ENCODE measurements at regions not wholly inside any gene's neighbourhood (a gene's known extent, or its start where the extent isn't known, plus 50 kb on each side); places are given as distances from the start of the nearest gene placed in this dataset.

GRCh38 chr16:59369523-59369922 lies 635.4 kb upstream of the GOT2 start:
- DNase-seq (ENCODE audit: low read depth) (no peak), FAIRE-seq (no peak)
- Histone ChIP-seq H3K4me3 (ENCODE audit: low read depth, low read length) (no peak overlapping the region), H3K27me3 (ENCODE audit: control insufficient read depth, insufficient read depth, low read length) (no peaks in the 10 kb centered on the region), H3K36me3 (ENCODE audit: control insufficient read depth, insufficient read depth, low read length) (no peaks in the 10 kb centered on the region)
- TF ChIP-seq, protein P1, sequence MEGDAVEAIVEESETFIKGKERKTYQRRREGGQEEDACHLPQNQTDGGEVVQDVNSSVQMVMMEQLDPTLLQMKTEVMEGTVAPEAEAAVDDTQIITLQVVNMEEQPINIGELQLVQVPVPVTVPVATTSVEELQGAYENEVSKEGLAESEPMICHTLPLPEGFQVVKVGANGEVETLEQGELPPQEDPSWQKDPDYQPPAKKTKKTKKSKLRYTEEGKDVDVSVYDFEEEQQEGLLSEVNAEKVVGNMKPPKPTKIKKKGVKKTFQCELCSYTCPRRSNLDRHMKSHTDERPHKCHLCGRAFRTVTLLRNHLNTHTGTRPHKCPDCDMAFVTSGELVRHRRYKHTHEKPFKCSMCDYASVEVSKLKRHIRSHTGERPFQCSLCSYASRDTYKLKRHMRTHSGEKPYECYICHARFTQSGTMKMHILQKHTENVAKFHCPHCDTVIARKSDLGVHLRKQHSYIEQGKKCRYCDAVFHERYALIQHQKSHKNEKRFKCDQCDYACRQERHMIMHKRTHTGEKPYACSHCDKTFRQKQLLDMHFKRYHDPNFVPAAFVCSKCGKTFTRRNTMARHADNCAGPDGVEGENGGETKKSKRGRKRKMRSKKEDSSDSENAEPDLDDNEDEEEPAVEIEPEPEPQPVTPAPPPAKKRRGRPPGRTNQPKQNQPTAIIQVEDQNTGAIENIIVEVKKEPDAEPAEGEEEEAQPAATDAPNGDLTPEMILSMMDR (IDR thresholded peaks at IDR 0.05; ENCODE audit: insufficient read depth, low read length, severe bottlenecking), result no peak

- DNase-seq (ENCODE audit: low read depth) (no peak), FAIRE-seq (no peak)
- no peaks in the 10 kb centered on the region for H3K36me3 ChIP-seq (ENCODE audit: control insufficient read depth, insufficient read depth, low read length)
- H3K27me3 ChIP-seq (ENCODE audit: control insufficient read depth, insufficient read depth, low read length), result no peaks in the 10 kb centered on the region
- TF ChIP-seq, protein P1 (IDR thresholded peaks at IDR 0.05; ENCODE audit: insufficient read depth, low read length, severe bottlenecking), result no peak
- no peak overlapping the region for H3K4me3 ChIP-seq (ENCODE audit: low read depth, low read length)
These were observed 634.5 kb upstream of the GOT2 start for GRCh38 chr16:59368586-59368985.

DNA sequence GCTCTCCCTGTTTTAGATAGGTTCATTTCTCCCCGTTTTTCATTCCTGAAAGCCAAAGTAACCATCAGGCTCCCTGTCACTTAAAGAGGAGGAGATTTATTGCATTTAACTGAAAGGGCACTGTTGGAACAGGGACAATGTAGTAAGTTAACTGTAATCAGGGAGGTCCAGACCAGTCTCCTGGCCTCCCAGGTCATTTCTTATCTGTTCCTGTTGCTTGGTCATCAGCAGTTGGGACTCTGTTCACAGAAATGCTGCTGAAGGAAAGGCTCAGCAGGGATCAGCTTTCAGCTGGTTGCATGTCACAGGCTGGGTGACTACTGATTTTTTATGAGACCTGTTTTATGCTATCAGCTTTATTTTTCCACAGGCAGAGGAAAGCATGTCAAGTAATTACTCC lies 622.6 kb upstream of the GOT2 start:
- FAIRE-seq (no peak), DNase-seq (ENCODE audit: low read depth) (no peak)
- no peak overlapping the region for H3K4me3 ChIP-seq (ENCODE audit: low read depth, low read length)
- H3K36me3 ChIP-seq (ENCODE audit: control insufficient read depth, insufficient read depth, low read length), result no peaks in the 10 kb centered on the region
- H3K27me3 ChIP-seq (ENCODE audit: control insufficient read depth, insufficient read depth, low read length), result no peaks in the 10 kb centered on the region
- TF ChIP-seq, protein P1 (IDR thresholded peaks at IDR 0.05; ENCODE audit: insufficient read depth, low read length, severe bottlenecking), result no peak

GRCh38 chr16:59356144-59356543 lies 622.0 kb upstream of the GOT2 start:
- H3K36me3 ChIP-seq (ENCODE audit: control insufficient read depth, insufficient read depth, low read length), result no peaks in the 10 kb centered on the region
- FAIRE-seq (no peak), DNase-seq (ENCODE audit: low read depth) (no peak)
- H3K4me3 ChIP-seq (ENCODE audit: low read depth, low read length), result no peak overlapping the region
- no peaks in the 10 kb centered on the region for H3K27me3 ChIP-seq (ENCODE audit: control insufficient read depth, insufficient read depth, low read length)
- TF ChIP-seq, protein P1 (IDR thresholded peaks at IDR 0.05; ENCODE audit: insufficient read depth, low read length, severe bottlenecking), result no peak

DNA sequence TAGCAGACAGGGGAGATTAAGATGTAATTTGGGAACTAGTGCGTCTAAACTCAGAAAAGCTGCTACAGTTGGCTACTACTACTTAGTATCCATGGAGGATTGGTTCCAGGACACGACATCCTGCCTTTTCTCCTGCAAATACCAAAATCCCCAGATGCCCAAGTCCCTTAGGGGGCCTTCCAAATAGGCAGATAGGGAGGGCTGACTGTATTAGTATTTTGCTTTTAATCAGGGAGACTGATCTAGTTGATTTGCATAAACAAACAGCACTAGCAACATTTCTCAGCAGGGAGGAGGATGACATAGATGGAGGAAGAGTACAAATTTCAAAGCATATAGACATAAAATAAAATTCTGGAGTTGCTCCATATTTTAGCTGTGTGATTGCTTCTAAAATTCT lies 621.6 kb upstream of the GOT2 start:
- DNase-seq (ENCODE audit: low read depth), result no peak
- TF ChIP-seq, protein P1 (IDR thresholded peaks at IDR 0.05; ENCODE audit: insufficient read depth, low read length, severe bottlenecking), result no peak
- no peak overlapping the region for H3K4me3 ChIP-seq (ENCODE audit: low read depth, low read length)
- H3K36me3 ChIP-seq (ENCODE audit: control insufficient read depth, insufficient read depth, low read length), result no peaks in the 10 kb centered on the region
- no peaks in the 10 kb centered on the region for H3K27me3 ChIP-seq (ENCODE audit: control insufficient read depth, insufficient read depth, low read length)
- FAIRE-seq, result no peak

- DNase-seq (ENCODE audit: low read depth), result no peak
- H3K36me3 ChIP-seq (ENCODE audit: control insufficient read depth, insufficient read depth, low read length), result no peaks in the 10 kb centered on the region
- no peaks in the 10 kb centered on the region for H3K27me3 ChIP-seq (ENCODE audit: control insufficient read depth, insufficient read depth, low read length)
- no peak for FAIRE-seq
- H3K4me3 ChIP-seq (ENCODE audit: low read depth, low read length), result no peak overlapping the region
- TF ChIP-seq, protein P1 (IDR thresholded peaks at IDR 0.05; ENCODE audit: insufficient read depth, low read length, severe bottlenecking), result no peak
These were observed 617.3 kb upstream of the GOT2 start for GRCh38 chr16:59351305-59351903.

Measured in bronchial epithelial cell (primary cell).